Kidney (tissue), 13 donors: ENCODE measurements at regions not wholly inside any gene's neighbourhood (a gene's known extent, or its start where the extent isn't known, plus 50 kb on each side); places are given as distances from the start of the nearest gene placed in this dataset.

ENCODE experiments used
- DNase-seq, 5 donors: peaks; one replicate each; pipeline ENCODE4 v3.0.0-alpha.2; 2013 to 2020
- FAIRE-seq: peaks from 2 replicates; lab custom pipeline; 2012; peaks lifted over from hg19 to GRCh38; lab: Jason Lieb, UNC
- H3K27ac ChIP-seq, 2 donors: one replicate each; pipeline ENCODE4 v1.7.0; 2013; ENCODE audit warnings: low read depth in 2 of 2, low read length in 2 of 2, inconsistent platforms in 1 of 2
- H3K27me3 ChIP-seq: one replicate; pipeline ENCODE4 v1.7.1; 2013; ENCODE audit warnings: low read length, inconsistent platforms; ENCODE audit not compliant: control insufficient read depth, insufficient read depth
- H3K36me3 ChIP-seq, 3 donors: one replicate each; pipeline versions ENCODE4 v1.7.0 to v1.7.1; 2013; ENCODE audit warnings: low read length in 3 of 3, control low read depth in 1 of 3, inconsistent platforms in 1 of 3; ENCODE audit not compliant: insufficient read depth in 3 of 3, control insufficient read depth in 2 of 3
- H3K4me1 ChIP-seq, 3 donors: one replicate each; pipeline versions ENCODE4 v1.7.0 to v1.7.1; 2013; ENCODE audit warnings: low read length in 3 of 3, inconsistent platforms in 1 of 3, low read depth in 1 of 3; ENCODE audit not compliant: control insufficient read depth in 2 of 3, insufficient read depth in 2 of 3
- H3K4me3 ChIP-seq, 3 donors: one replicate each; pipeline versions ENCODE4 v1.7.0 to v1.8.1; 2013; ENCODE audit warnings: low read length in 3 of 3, control low read depth in 1 of 3, inconsistent platforms in 1 of 3
- H3K9ac ChIP-seq, 3 donors: one replicate each; pipeline versions ENCODE4 v1.7.0 to v1.7.1; 2013; ENCODE audit warnings: low read length in 3 of 3, control low read depth in 1 of 3, inconsistent platforms in 1 of 3
- H3K9me3 ChIP-seq, 3 donors: one replicate each; pipeline versions ENCODE4 v1.7.0 to v1.7.1; 2013; ENCODE audit warnings: low read length in 3 of 3, control low read depth in 1 of 3, inconsistent platforms in 1 of 3; ENCODE audit not compliant: control insufficient read depth in 2 of 3, insufficient read depth in 1 of 3
- CTCF ChIP-seq: IDR thresholded peaks from 3 replicates; pipeline ENCODE4 v1.5.1; 2012; ENCODE audit warnings: mild to moderate bottlenecking, moderate library complexity, borderline replicate concordance; ENCODE audit not compliant: insufficient read depth; ENCODE audit errors: extremely low read depth
- intact Hi-C: fragments of 100-400 bp; cut with DNase I; formaldehyde crosslinking; loops from one replicate; pipeline ENCODE4 v1.11.1; 2022
- donor health status: control.
- donor health status: control.
- donor health status: control.
- donor health status: control.
- donor health status: control.
- donor health status: DM: yes; HTN: yes; CAD: no.
- donor health status: Normal renal cell carcinoma (clear cell type).

GRCh38 chr2:128808462-128809258 lies 490.0 kb upstream of the HS6ST1 start:
- DNase-seq (no peak), FAIRE-seq (no peak)
- H3K4me3 ChIP-seq: no peak overlapping the region
- H3K36me3 ChIP-seq: no peaks in the 10 kb centered on the region
- TF ChIP-seq CTCF: no peak
- intact Hi-C loops: no loop called here
- H3K27ac ChIP-seq: no peak overlapping the region
- no peaks in the 10 kb centered on the region for H3K27me3 ChIP-seq
- H3K9me3 ChIP-seq: peaks cover 0 to 9% (median 0%) of the 10 kb centered on the region in 3 donors
- no peak overlapping the region for H3K9ac ChIP-seq
- H3K4me1 ChIP-seq: no peaks in the 10 kb centered on the region

- no peak for TF ChIP-seq CTCF
- intact Hi-C loops: no loop called here
- H3K36me3 ChIP-seq: no peaks in the 10 kb centered on the region
- H3K27ac ChIP-seq: no peak overlapping the region
- H3K9ac ChIP-seq: no peak overlapping the region
- no peaks in the 10 kb centered on the region for H3K27me3 ChIP-seq
- FAIRE-seq (no peak), DNase-seq (no peak)
- peaks cover 0 to 9% (median 0%) of the 10 kb centered on the region in 3 donors for H3K9me3 ChIP-seq
- H3K4me3 ChIP-seq: no peak overlapping the region
- H3K4me1 ChIP-seq: no peaks in the 10 kb centered on the region
These were observed 490.6 kb upstream of the HS6ST1 start for GRCh38 chr2:128809259-128809636.

- no peak for DNase-seq
- no peak for TF ChIP-seq CTCF
- no peak overlapping the region for H3K4me3 ChIP-seq
These were observed 491.2 kb upstream of the HS6ST1 start for GRCh38 chr2:128809880-128810279.

More at GRCh38 chr2:128809880-128810279, 491.2 kb upstream of the HS6ST1 start:
- peaks cover 0 to 9% (median 0%) of the 10 kb centered on the region in 3 donors for H3K9me3 ChIP-seq
- H3K27me3 ChIP-seq: no peaks in the 10 kb centered on the region
- no peak for FAIRE-seq
- intact Hi-C loops: no loop called here
- H3K36me3 ChIP-seq: no peaks in the 10 kb centered on the region
- H3K4me1 ChIP-seq: no peaks in the 10 kb centered on the region
- H3K9ac ChIP-seq: no peak overlapping the region
- no peak overlapping the region for H3K27ac ChIP-seq
